Left lung (tissue), 4 donors: ENCODE measurements at regions not wholly inside any gene's neighbourhood (a gene's known extent, or its start where the extent isn't known, plus 50 kb on each side); places are given as distances from the start of the nearest gene placed in this dataset.

Source experiments
- ATAC-seq: fragments of 200-7000 bp; cut with Tn5 transposase; one replicate; pipeline ENCODE4 v1.9.1; 2020; ENCODE audit warnings: moderate library complexity
- DNase-seq, 4 donors: peaks; one replicate each; pipeline ENCODE4 v3.0.0-alpha.2; 2013 to 2020
- H3K27ac ChIP-seq, 2 donors: fragments of 200-600 bp; sonication (generic) in 1 of 2; one replicate each; pipeline versions ENCODE4 v1.5.0 to v1.8.0; 2020 to 2021
- H3K27me3 ChIP-seq, 2 donors: fragments of 200-600 bp; sonication (generic) in 1 of 2; one replicate each; pipeline versions ENCODE4 v1.5.0 to v1.8.0; 2020 to 2021
- H3K36me3 ChIP-seq, 2 donors: fragments of 200-600 bp; sonication (generic) in 1 of 2; one replicate each; pipeline versions ENCODE4 v1.5.0 to v1.8.0; 2020 to 2021
- H3K4me1 ChIP-seq, 2 donors: fragments of 200-600 bp; one replicate each; pipeline ENCODE4 v1.8.0; 2021
- H3K4me3 ChIP-seq, 2 donors: fragments of 200-600 bp; sonication (generic) in 1 of 2; one replicate each; pipeline versions ENCODE4 v1.5.0 to v1.8.0; 2020 to 2021; ENCODE audit warnings: mild to moderate bottlenecking in 1 of 2
- H3K9me3 ChIP-seq, 2 donors: fragments of 200-600 bp; sonication (generic) in 1 of 2; one replicate each; pipeline versions ENCODE4 v1.5.0 to v1.8.0; 2020 to 2021
- CTCF ChIP-seq, 2 donors: fragments of 200-600 bp; sonication (generic) in 1 of 2; IDR thresholded peaks; one replicate each; pipeline versions ENCODE4 v1.5.0 to v1.8.0; 2021; ENCODE audit warnings: antibody characterized with exemption in 2 of 2
- intact Hi-C, 2 donors: fragments of 100-400 bp; cut with DNase I; formaldehyde crosslinking; loops; one replicate each; pipeline versions ENCODE4 v1.11.2 to v1.14.2; 2022
- donor health status: DM: no; HTN: yes; CAD: no.
- donor health status: DM: no; HTN: no; CAD: no.

GRCh38 chr5:93294199-93294598 is 286.8 kb downstream of the NR2F1-AS1 start:
- Histone ChIP-seq H3K9me3 (no peaks in the 10 kb centered on the region), H3K4me3 (no peak overlapping the region), H3K4me1 (no peaks in the 10 kb centered on the region), H3K27me3 (no peaks in the 10 kb centered on the region), H3K36me3 (no peaks in the 10 kb centered on the region), H3K27ac (no peak overlapping the region)
- intact Hi-C loops, result no loop called here
- DNase-seq, result no peak
- no peak for ATAC-seq
- TF ChIP-seq CTCF (IDR thresholded peaks at IDR 0.05), result no peak

GRCh38 chr5:93289942-93290341 is 291.1 kb downstream of the NR2F1-AS1 start:
- DNase-seq (no peak), ATAC-seq (no peak)
- H3K27me3 ChIP-seq, result no peaks in the 10 kb centered on the region
- H3K4me1 ChIP-seq, result no peaks in the 10 kb centered on the region
- no peak for TF ChIP-seq CTCF (IDR thresholded peaks at IDR 0.05)
- peaks cover 0 to 28% of the 10 kb centered on the region in 2 donors for H3K9me3 ChIP-seq
- intact Hi-C loops, result no loop called here
- no peaks in the 10 kb centered on the region for H3K36me3 ChIP-seq
- no peak overlapping the region for H3K4me3 ChIP-seq
- H3K27ac ChIP-seq, result no peak overlapping the region

GRCh38 chr5:93285461-93285860 is 295.6 kb downstream of the NR2F1-AS1 start:
- DNase-seq (no peak), ATAC-seq (no peak)
- no peaks in the 10 kb centered on the region for H3K27me3 ChIP-seq
- no peaks in the 10 kb centered on the region for H3K36me3 ChIP-seq
- intact Hi-C loops, result no loop called here
- no peaks in the 10 kb centered on the region for H3K4me1 ChIP-seq
- H3K9me3 ChIP-seq, result peaks cover 0 to 28% of the 10 kb centered on the region in 2 donors
- no peak overlapping the region for H3K4me3 ChIP-seq
- no peak overlapping the region for H3K27ac ChIP-seq
- TF ChIP-seq CTCF (IDR thresholded peaks at IDR 0.05), result no peak

GRCh38 chr5:93281980-93282772 is 298.8 kb downstream of the NR2F1-AS1 start:
- H3K36me3 ChIP-seq, result no peaks in the 10 kb centered on the region
- ATAC-seq, result no peak
- intact Hi-C loops, result no loop called here
- H3K4me1 ChIP-seq, result no peaks in the 10 kb centered on the region
- H3K27me3 ChIP-seq, result no peaks in the 10 kb centered on the region
- no peak for TF ChIP-seq CTCF (IDR thresholded peaks at IDR 0.05)
- H3K9me3 ChIP-seq, result peaks cover 0 to 21% of the 10 kb centered on the region in 2 donors
- DNase-seq, result no peak
- no peak overlapping the region for H3K4me3 ChIP-seq
- no peak overlapping the region for H3K27ac ChIP-seq

- DNase-seq (no peak), ATAC-seq (no peak)
- H3K9me3 ChIP-seq, result peaks cover 0 to 4% of the 10 kb centered on the region in 2 donors
Observed at GRCh38 chr5:93280518-93280917, 300.5 kb downstream of the NR2F1-AS1 start.

More at GRCh38 chr5:93280518-93280917, 300.5 kb downstream of the NR2F1-AS1 start:
- Histone ChIP-seq H3K4me3 (no peak overlapping the region), H3K4me1 (no peaks in the 10 kb centered on the region), H3K36me3 (no peaks in the 10 kb centered on the region), H3K27me3 (no peaks in the 10 kb centered on the region), H3K27ac (no peak overlapping the region)
- no peak for TF ChIP-seq CTCF (IDR thresholded peaks at IDR 0.05)
- intact Hi-C loops, result no loop called here
